Activated CD8-positive, alpha-beta T cell treated with anti-CD3 and anti-CD28 coated beads, Interleukin-2, amount 10 ng/mL, durations not matched to agents 7 days and 5 days (primary cell): ENCODE measurements at regions not wholly inside any gene's neighbourhood (a gene's known extent, or its start where the extent isn't known, plus 50 kb on each side); places are given as distances from the start of the nearest gene placed in this dataset.

Source experiments
- ATAC-seq: fragments of 150-1000 bp; cut with Tn5 transposase; one replicate; pipeline ENCODE4 v1.10.0; 2021; ENCODE audit warnings: moderate library complexity
- CTCF ChIA-PET: fragments of 350-600 bp; sonication (Branson Sonifier 250); formaldehyde crosslinking; loops from one replicate; lab custom pipeline; 2021; ENCODE audit warnings: antibody characterized with exemption; lab: Charles Lee
- POLR2A ChIA-PET: fragments of 350-600 bp; sonication (Branson Sonifier 250); formaldehyde crosslinking; loops from one replicate; lab custom pipeline; 2021; ENCODE audit warnings: antibody characterized with exemption; lab: Charles Lee
- DNase-seq: peaks from one replicate; pipeline ENCODE4 v3.0.0-alpha.2; 2020
- H3K27ac Mint-ChIP-seq: one replicate; pipeline ENCODE4 v1.8.0; 2021; ENCODE audit warnings: mild to moderate bottlenecking, mixed read lengths
- H3K27me3 Mint-ChIP-seq: one replicate; pipeline ENCODE4 v1.8.0; 2021; ENCODE audit warnings: low read depth, mixed read lengths
- H3K36me3 Mint-ChIP-seq: one replicate; pipeline ENCODE4 v1.8.0; 2021; ENCODE audit warnings: low read depth, mixed read lengths
- H3K4me1 Mint-ChIP-seq: one replicate; pipeline ENCODE4 v1.8.0; 2021; ENCODE audit warnings: low read depth, mixed read lengths
- H3K4me3 Mint-ChIP-seq: one replicate; pipeline ENCODE4 v1.8.0; 2021; ENCODE audit warnings: mild to moderate bottlenecking, mixed read lengths
- H3K9me3 Mint-ChIP-seq: one replicate; pipeline ENCODE4 v1.8.0; 2022; ENCODE audit warnings: mixed read lengths; ENCODE audit not compliant: insufficient read depth

- ChIA-PET POLR2A (no interaction called here), CTCF (no interaction called here)
- Mint-ChIP-seq H3K36me3 (peaks cover 5% of the 10 kb centered on the region), H3K27ac (no peak overlapping the region), H3K27me3 (peaks cover 63% of the 10 kb centered on the region), H3K4me1 (peaks cover 17% of the 10 kb centered on the region), H3K9me3 (peaks cover 14% of the 10 kb centered on the region), H3K4me3 (no peak overlapping the region)
- DNase-seq (no peak), ATAC-seq (no peak)
Observed at GRCh38 chr6:148208298-148208697, 134.3 kb upstream of the SASH1 start.

- DNase-seq (no peak), ATAC-seq (no peak)
- POLR2A ChIA-PET: no interaction called here
- H3K4me3 Mint-ChIP-seq: no peak overlapping the region
- H3K36me3 Mint-ChIP-seq: no peaks in the 10 kb centered on the region
- peaks cover 54% of the 10 kb centered on the region for H3K27me3 Mint-ChIP-seq
- CTCF ChIA-PET: no interaction called here
- no peaks in the 10 kb centered on the region for H3K4me1 Mint-ChIP-seq
- H3K9me3 Mint-ChIP-seq: no peaks in the 10 kb centered on the region
- H3K27ac Mint-ChIP-seq: no peak overlapping the region
Observed at GRCh38 chr6:148211777-148212324, 130.8 kb upstream of the SASH1 start.

GRCh38 chr6:148212366-148212765, 130.3 kb upstream of the SASH1 start:
- no peak overlapping the region for H3K27ac Mint-ChIP-seq
- CTCF ChIA-PET: no interaction called here
- DNase-seq (no peak), ATAC-seq (no peak)
- POLR2A ChIA-PET: no interaction called here
- no peak overlapping the region for H3K4me3 Mint-ChIP-seq
- H3K27me3 Mint-ChIP-seq: peaks cover 50% of the 10 kb centered on the region
- H3K9me3 Mint-ChIP-seq: no peaks in the 10 kb centered on the region
- no peaks in the 10 kb centered on the region for H3K36me3 Mint-ChIP-seq
- H3K4me1 Mint-ChIP-seq: no peaks in the 10 kb centered on the region

- ChIA-PET POLR2A (no interaction called here), CTCF (no interaction called here)
- Mint-ChIP-seq H3K27ac (no peak overlapping the region), H3K27me3 (peaks cover 41% of the 10 kb centered on the region), H3K4me3 (no peak overlapping the region), H3K36me3 (no peaks in the 10 kb centered on the region), H3K9me3 (no peaks in the 10 kb centered on the region), H3K4me1 (no peaks in the 10 kb centered on the region)
- DNase-seq (no peak), ATAC-seq (no peak)
Observed at GRCh38 chr6:148213366-148213765, 129.3 kb upstream of the SASH1 start.

GRCh38 chr6:148214667-148215066, 128.0 kb upstream of the SASH1 start:
- Mint-ChIP-seq H3K27me3 (peaks cover 32% of the 10 kb centered on the region), H3K36me3 (no peaks in the 10 kb centered on the region), H3K27ac (no peak overlapping the region), H3K4me1 (no peaks in the 10 kb centered on the region), H3K4me3 (no peak overlapping the region), H3K9me3 (no peaks in the 10 kb centered on the region)
- DNase-seq: no peak
- POLR2A ChIA-PET: no interaction called here
- ATAC-seq: no peak
- CTCF ChIA-PET: no interaction called here

- Mint-ChIP-seq H3K27me3 (peaks cover 36% of the 10 kb centered on the region), H3K27ac (no peak overlapping the region)
Observed at GRCh38 chr6:148217051-148217450, 125.6 kb upstream of the SASH1 start.

GRCh38 chr6:148217921-148218320, 124.7 kb upstream of the SASH1 start:
- Mint-ChIP-seq H3K4me3 (no peak overlapping the region), H3K36me3 (no peaks in the 10 kb centered on the region), H3K27ac (no peak overlapping the region), H3K9me3 (no peaks in the 10 kb centered on the region), H3K27me3 (peaks cover 30% of the 10 kb centered on the region), H3K4me1 (no peaks in the 10 kb centered on the region)
- POLR2A ChIA-PET: no interaction called here
- CTCF ChIA-PET: no interaction called here
- ATAC-seq (no peak), DNase-seq (no peak)

More at GRCh38 chr6:148217051-148217450, 125.6 kb upstream of the SASH1 start:
- H3K4me3 Mint-ChIP-seq: no peak overlapping the region
- POLR2A ChIA-PET: no interaction called here
- no peak for DNase-seq
- no peaks in the 10 kb centered on the region for H3K9me3 Mint-ChIP-seq
- no peak for ATAC-seq
- no peaks in the 10 kb centered on the region for H3K4me1 Mint-ChIP-seq
- no peaks in the 10 kb centered on the region for H3K36me3 Mint-ChIP-seq
- CTCF ChIA-PET: no interaction called here

- DNase-seq: no peak
- no peak for ATAC-seq
- Mint-ChIP-seq H3K27ac (no peak overlapping the region), H3K9me3 (no peaks in the 10 kb centered on the region), H3K4me3 (no peak overlapping the region), H3K4me1 (no peaks in the 10 kb centered on the region), H3K36me3 (no peaks in the 10 kb centered on the region), H3K27me3 (peaks cover 24% of the 10 kb centered on the region)
- ChIA-PET CTCF (no interaction called here), POLR2A (no interaction called here)
Observed at GRCh38 chr6:148218542-148219258, 123.9 kb upstream of the SASH1 start.

GRCh38 chr6:148221196-148221979, 121.2 kb upstream of the SASH1 start:
- Mint-ChIP-seq H3K4me3 (no peak overlapping the region), H3K27ac (no peak overlapping the region), H3K9me3 (no peaks in the 10 kb centered on the region), H3K36me3 (no peaks in the 10 kb centered on the region), H3K4me1 (no peaks in the 10 kb centered on the region), H3K27me3 (peaks cover 21% of the 10 kb centered on the region)
- no peak for ATAC-seq
- ChIA-PET CTCF (interaction anchor here (0.9 kb wide), 1 partner anchor 44 kb away, joined by 3 read pairs; no protein-coding TSS in a partner anchor), POLR2A (no interaction called here)
- DNase-seq: no peak

GRCh38 chr6:148222376-148222775, 120.3 kb upstream of the SASH1 start:
- ChIA-PET POLR2A (no interaction called here), CTCF (no interaction called here)
- ATAC-seq: no peak
- Mint-ChIP-seq H3K36me3 (no peaks in the 10 kb centered on the region), H3K27ac (no peak overlapping the region), H3K4me3 (no peak overlapping the region), H3K27me3 (peaks cover 25% of the 10 kb centered on the region), H3K4me1 (no peaks in the 10 kb centered on the region), H3K9me3 (no peaks in the 10 kb centered on the region)
- no peak for DNase-seq

- ATAC-seq (no peak), DNase-seq (no peak)
- Mint-ChIP-seq H3K9me3 (no peaks in the 10 kb centered on the region), H3K36me3 (no peaks in the 10 kb centered on the region), H3K4me1 (no peaks in the 10 kb centered on the region), H3K4me3 (no peak overlapping the region), H3K27ac (no peak overlapping the region), H3K27me3 (peaks cover 29% of the 10 kb centered on the region)
- ChIA-PET CTCF (no interaction called here), POLR2A (no interaction called here)
Observed at GRCh38 chr6:148222846-148223245, 119.8 kb upstream of the SASH1 start.

GRCh38 chr6:148223424-148223842, 119.2 kb upstream of the SASH1 start:
- ATAC-seq (no peak), DNase-seq (no peak)
- H3K27ac Mint-ChIP-seq: no peak overlapping the region
- no peaks in the 10 kb centered on the region for H3K36me3 Mint-ChIP-seq
- CTCF ChIA-PET: no interaction called here
- H3K9me3 Mint-ChIP-seq: no peaks in the 10 kb centered on the region
- H3K4me3 Mint-ChIP-seq: no peak overlapping the region
- POLR2A ChIA-PET: no interaction called here
- H3K27me3 Mint-ChIP-seq: peaks cover 29% of the 10 kb centered on the region
- no peaks in the 10 kb centered on the region for H3K4me1 Mint-ChIP-seq
